ENCODE measurements at regions not wholly inside any gene's neighbourhood (a gene's known extent, or its start where the extent isn't known, plus 50 kb on each side); places are given as distances from the start of the nearest gene placed in this dataset.

DNA sequence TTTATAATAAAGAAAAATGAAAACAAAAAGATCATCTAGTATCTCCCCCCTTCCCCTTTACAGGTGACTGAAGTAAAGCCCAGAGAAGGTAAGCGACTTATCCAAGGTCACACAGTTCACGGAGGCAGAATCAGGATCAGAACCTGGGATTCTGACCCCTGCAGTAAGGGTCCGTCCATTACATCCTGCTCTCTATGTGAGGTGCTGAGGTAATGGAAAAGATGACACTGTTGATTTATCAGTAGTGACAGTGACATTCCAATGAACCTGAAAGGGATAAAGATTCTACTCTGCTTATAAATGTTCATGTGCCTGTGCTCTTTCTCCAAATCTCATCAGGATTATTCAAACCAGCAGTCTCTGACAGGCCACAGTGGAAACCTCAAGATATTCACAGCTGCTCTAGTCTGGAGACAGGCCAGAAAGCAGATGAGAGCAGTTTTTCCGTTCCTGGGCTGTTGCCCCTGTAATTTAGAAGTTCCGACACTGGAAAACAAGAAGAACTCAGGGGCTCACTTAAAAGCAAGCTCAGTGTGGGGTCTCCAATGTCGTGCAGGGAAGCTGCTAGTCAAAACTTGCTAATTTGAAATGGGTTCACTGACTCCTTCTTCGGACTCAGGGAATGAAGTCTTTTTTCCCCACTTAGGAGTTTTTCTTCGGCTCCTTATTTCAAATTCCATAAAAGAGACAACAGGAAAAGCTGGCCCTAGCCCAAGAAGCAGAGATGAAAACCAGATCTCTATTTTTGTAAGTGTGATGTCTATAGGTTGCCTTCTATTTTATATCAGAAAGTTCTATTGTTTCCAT is 131.8 kb upstream of the EEA1 start:
- no peak for DNase-seq (ENCODE audit: low spot score)
- H3K9me3 ChIP-seq (ENCODE audit: severe bottlenecking) = no peaks in the 10 kb centered on the region
- H3K4me3 ChIP-seq (ENCODE audit: severe bottlenecking) = no peak overlapping the region
- no peaks in the 10 kb centered on the region for H3K36me3 ChIP-seq (ENCODE audit: low read depth)
- H3K4me1 ChIP-seq (ENCODE audit: insufficient read depth, poor library complexity, severe bottlenecking) = no peaks in the 10 kb centered on the region
- H3K27me3 ChIP-seq (ENCODE audit: insufficient read depth, poor library complexity, severe bottlenecking) = no peaks in the 10 kb centered on the region
- H3K27ac ChIP-seq (ENCODE audit: poor library complexity, severe bottlenecking) = no peak overlapping the region
- ATAC-seq (ENCODE audit: low read depth) = no peak
- TF ChIP-seq, protein P1, sequence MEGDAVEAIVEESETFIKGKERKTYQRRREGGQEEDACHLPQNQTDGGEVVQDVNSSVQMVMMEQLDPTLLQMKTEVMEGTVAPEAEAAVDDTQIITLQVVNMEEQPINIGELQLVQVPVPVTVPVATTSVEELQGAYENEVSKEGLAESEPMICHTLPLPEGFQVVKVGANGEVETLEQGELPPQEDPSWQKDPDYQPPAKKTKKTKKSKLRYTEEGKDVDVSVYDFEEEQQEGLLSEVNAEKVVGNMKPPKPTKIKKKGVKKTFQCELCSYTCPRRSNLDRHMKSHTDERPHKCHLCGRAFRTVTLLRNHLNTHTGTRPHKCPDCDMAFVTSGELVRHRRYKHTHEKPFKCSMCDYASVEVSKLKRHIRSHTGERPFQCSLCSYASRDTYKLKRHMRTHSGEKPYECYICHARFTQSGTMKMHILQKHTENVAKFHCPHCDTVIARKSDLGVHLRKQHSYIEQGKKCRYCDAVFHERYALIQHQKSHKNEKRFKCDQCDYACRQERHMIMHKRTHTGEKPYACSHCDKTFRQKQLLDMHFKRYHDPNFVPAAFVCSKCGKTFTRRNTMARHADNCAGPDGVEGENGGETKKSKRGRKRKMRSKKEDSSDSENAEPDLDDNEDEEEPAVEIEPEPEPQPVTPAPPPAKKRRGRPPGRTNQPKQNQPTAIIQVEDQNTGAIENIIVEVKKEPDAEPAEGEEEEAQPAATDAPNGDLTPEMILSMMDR (IDR thresholded peaks at IDR 0.05; ENCODE audit: poor library complexity, severe bottlenecking) = no peak

DNA sequence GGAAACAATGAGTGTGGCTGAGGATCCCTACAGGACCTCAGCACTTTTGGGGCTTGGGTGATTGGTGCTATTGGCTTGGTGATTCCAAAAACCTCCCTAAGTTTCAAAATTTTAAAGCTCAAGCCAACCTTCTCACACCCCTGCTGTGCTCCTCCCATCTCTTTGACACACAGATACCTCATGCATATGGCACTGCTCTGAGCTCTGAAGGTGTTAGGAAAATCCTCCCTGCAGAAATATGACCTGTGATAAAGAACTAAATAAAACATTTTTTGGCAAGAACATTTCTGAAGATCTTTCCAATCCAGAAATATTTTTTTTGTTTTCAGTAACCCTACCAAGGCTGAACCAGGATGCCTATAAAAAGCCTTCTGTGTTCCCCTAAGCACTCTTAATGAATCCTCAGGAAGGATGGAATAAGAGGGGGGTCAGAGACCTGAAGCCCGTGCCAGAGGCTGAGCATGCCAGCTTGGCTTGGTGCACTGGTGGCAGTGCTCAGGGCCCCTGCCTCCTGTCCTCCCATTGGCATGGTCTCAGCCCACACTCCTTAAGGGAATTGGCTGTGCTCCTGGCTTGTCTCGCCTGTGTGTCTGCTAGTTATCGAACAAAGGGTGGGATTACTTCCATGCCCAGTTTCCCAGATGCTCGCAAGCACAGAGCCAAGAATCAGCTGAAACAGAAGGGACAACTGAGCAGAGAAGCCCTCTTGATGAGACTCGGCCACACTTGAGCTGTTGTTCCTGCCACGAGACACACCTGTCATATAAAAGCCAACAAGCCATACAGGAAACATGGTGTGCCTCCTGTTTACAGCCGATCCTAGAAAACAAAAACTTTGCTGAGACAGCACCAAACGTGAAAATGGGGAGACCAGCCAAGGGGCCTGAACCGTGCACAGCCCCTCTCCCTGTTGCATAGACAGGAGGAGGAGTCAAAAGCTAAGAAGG is 132.7 kb upstream of the EEA1 start:
- DNase-seq (ENCODE audit: low spot score) = no peak
- TF ChIP-seq, protein P1 (IDR thresholded peaks at IDR 0.05; ENCODE audit: poor library complexity, severe bottlenecking) = no peak
- Histone ChIP-seq H3K36me3 (ENCODE audit: low read depth) (no peaks in the 10 kb centered on the region), H3K27me3 (ENCODE audit: insufficient read depth, poor library complexity, severe bottlenecking) (no peaks in the 10 kb centered on the region), H3K9me3 (ENCODE audit: severe bottlenecking) (no peaks in the 10 kb centered on the region), H3K27ac (ENCODE audit: poor library complexity, severe bottlenecking) (no peak overlapping the region), H3K4me3 (ENCODE audit: severe bottlenecking) (no peak overlapping the region), H3K4me1 (ENCODE audit: insufficient read depth, poor library complexity, severe bottlenecking) (no peaks in the 10 kb centered on the region)
- ATAC-seq (ENCODE audit: low read depth) = no peak

DNA sequence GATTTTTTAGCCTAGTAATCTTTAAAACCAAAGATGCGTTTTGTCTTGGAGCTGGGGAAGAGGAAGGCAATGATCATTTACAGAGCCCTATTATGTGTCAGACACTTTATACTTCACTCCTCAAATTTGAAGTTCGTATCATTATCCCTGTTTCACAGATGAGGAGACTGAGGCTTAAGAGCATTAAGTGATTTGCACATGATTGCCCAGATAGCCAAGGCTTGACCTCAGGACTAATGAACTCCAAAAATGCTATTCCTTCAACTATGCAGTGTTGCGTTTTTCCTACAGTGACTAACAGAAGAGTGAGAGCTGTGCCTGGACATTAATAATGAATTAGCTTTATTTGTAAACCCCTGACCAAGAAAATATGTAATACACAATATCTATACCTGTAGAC is 136.8 kb upstream of the EEA1 start:
- Histone ChIP-seq H3K27me3 (ENCODE audit: insufficient read depth, poor library complexity, severe bottlenecking) (no peaks in the 10 kb centered on the region), H3K36me3 (ENCODE audit: low read depth) (no peaks in the 10 kb centered on the region), H3K9me3 (ENCODE audit: severe bottlenecking) (no peaks in the 10 kb centered on the region), H3K27ac (ENCODE audit: poor library complexity, severe bottlenecking) (no peak overlapping the region), H3K4me3 (ENCODE audit: severe bottlenecking) (no peak overlapping the region), H3K4me1 (ENCODE audit: insufficient read depth, poor library complexity, severe bottlenecking) (no peaks in the 10 kb centered on the region)
- TF ChIP-seq, protein P1 (IDR thresholded peaks at IDR 0.05; ENCODE audit: poor library complexity, severe bottlenecking) = no peak
- DNase-seq (ENCODE audit: low spot score) (no peak), ATAC-seq (ENCODE audit: low read depth) (no peak)

DNA sequence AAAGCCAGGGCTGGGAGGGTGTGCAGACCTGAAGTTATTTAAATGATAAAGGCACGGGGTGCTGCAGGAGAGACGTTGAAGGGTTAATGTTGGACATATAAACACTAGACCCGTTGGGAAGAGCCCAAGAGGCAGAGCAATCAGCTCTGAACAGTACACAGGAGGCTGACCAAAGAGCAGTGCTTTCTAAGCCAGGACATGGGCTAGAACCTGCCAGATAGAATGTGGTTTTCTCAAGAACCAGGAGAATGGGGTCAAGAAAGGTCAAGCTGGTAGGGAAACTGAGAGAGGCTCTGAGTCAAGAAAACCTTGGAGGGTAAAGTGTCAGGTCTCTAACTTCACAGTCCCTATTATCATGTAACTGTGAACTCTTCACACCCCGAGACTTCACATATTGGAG is 143.2 kb upstream of the EEA1 start:
- TF ChIP-seq, protein P1 (IDR thresholded peaks at IDR 0.05; ENCODE audit: poor library complexity, severe bottlenecking) = no peak
- DNase-seq (ENCODE audit: low spot score) (no peak), ATAC-seq (ENCODE audit: low read depth) (no peak)
- no peak overlapping the region for H3K27ac ChIP-seq (ENCODE audit: poor library complexity, severe bottlenecking)
- no peaks in the 10 kb centered on the region for H3K9me3 ChIP-seq (ENCODE audit: severe bottlenecking)
- H3K4me1 ChIP-seq (ENCODE audit: insufficient read depth, poor library complexity, severe bottlenecking) = no peaks in the 10 kb centered on the region
- no peaks in the 10 kb centered on the region for H3K27me3 ChIP-seq (ENCODE audit: insufficient read depth, poor library complexity, severe bottlenecking)
- H3K4me3 ChIP-seq (ENCODE audit: severe bottlenecking) = no peak overlapping the region
- no peaks in the 10 kb centered on the region for H3K36me3 ChIP-seq (ENCODE audit: low read depth)
